GM21367 (cell line): ENCODE measurements at regions not wholly inside any gene's neighbourhood (a gene's known extent, or its start where the extent isn't known, plus 50 kb on each side); places are given as distances from the start of the nearest gene placed in this dataset.

ENCODE experiments used
- ATAC-seq: cut with Tn5 transposase; IDR thresholded peaks from one replicate; pipeline ENCODE4 v1.9.1; 2021; ENCODE audit not compliant: unreplicated experiment

DNA sequence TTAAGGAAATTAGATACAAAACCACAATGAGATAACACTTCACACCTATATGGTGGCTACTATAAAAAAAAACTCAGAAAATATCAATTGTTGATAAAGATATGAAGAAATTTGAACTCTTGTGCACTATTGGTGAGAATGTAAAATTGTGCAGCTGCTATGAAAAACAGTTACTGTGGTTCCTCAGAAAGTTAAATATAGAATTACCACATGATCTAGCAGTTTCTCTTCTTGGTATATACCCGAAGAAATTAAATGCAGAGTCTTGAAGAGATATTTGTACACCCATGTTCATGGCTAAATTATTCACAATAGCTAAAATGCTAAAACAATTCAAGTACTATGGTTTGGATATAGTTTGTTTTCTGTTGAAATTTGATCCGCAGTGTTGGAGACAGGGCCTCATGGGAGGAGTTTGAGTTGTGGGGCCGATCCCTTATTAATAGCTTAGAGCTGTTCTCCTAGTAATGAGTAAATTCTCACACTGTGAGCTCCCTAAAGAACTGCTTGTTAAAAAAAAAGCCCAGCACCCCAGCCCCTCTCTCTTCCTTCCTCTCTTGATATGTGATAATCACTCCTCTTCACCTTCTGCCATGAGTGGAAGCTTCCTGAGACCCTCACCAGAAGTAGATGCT is 1412.1 kb downstream of the PLA2G4A start:
- ATAC-seq: no peak

DNA sequence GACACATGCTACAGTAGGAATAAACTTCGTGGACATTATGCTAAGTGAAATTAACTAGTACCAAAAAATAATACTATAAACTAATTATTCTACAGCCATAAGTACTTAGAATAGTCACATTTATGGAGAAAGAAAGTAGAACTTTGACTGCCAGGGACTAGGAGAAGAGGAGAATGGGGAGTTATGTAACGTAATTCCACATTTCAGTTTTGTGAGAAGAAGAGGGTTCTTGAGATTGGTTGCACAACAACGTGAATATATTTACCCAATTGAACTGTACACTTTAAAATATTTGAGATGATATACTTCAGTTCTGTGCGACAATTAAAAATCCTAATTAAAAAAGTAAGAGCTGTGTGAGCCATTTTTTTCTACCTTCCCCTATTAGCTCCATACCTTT is 1412.9 kb downstream of the PLA2G4A start:
- ATAC-seq: no peak

DNA sequence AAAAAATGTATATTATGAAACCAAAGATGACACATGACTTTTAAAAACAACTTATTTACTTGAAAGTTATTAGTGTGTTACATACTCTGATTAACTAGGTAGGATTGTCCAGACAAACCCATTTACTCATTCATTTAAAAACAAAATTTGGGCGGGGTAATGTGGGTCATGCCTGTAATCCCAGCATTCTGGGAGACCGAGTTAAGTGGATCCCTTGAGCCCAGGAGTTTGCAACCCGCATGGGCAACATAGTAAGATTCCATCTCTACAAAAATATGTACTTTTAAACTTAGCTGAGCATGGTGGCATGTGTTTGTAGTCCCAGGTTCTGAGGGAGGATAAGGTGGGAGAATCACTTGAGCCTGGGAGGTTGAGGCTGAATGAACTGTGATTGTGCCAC is 1414.7 kb downstream of the PLA2G4A start:
- ATAC-seq: no peak

DNA sequence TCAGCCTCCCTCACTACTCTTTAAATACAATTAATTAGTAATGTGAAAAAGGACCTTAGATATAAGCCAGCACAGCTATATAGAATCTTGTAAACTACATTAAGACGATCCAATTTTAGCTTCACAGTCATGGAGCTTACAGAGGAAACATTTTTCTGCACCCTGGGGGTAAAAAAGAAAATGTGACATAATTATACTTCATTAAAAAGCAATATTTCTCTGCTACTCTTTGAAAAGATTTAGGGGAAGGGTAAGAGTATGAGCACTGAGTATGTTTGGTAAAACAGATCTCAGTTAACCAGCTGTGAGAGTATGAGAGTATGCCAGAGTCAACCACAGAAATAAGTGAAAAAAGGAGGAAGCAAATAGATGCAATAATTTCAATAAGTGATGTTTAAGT is 1415.9 kb downstream of the PLA2G4A start:
- no peak for ATAC-seq

DNA sequence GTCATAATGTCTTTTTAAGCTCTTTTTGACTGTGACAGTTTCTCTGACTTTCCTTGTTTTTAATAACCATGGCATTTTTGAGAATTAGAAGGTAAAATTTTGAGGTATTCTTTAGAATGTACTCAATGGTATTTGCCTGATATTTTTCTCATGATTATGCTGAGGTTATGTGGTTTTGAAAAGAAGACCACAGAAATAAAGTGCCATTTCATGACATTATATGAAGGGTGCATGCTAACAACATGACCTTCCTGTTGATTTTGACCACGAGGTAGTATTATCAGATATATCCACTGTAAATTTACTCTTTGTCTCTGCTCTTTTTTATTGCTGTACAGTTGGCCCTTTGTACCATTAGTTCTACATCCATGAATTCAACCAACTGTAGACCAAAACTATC is 1418.5 kb downstream of the PLA2G4A start:
- no peak for ATAC-seq

DNA sequence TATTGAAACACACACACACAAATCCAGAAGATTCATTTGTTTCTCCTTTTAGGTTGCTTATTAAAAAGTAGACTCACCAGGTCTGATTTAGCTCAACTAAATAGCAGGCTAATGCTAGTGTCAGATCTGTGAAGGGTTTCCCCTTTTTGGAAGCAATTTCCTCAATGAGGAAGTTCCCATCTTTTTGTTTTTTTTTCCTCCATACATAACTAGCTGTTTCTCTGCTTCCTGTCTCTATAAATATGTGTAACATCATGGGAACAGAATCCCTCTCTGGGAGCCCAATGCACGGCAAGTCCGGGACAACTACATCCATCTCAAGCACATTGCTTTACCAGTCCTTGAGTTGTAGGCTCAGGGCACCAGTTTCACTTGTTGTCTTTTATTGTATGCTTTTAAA is 1421.1 kb downstream of the PLA2G4A start:
- ATAC-seq: no peak

DNA sequence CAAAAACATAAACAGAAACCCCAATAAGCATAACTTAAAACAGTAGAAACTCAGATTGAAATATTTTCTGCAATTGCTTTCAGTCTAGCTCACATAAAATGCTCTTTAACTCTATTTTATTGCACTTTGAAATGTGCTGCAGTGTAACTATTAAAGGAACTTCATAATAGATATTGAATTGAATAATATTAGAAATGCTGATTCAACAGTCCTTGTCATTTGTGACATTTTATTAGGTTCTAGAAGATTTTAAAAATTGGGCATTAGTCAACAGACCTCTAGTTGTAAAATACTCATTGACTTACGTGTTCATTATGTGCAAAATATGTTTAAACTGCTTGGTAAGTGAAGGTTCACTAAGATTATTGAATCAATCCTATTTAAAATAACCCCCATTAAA is 1422.3 kb downstream of the PLA2G4A start:
- ATAC-seq: no peak

DNA sequence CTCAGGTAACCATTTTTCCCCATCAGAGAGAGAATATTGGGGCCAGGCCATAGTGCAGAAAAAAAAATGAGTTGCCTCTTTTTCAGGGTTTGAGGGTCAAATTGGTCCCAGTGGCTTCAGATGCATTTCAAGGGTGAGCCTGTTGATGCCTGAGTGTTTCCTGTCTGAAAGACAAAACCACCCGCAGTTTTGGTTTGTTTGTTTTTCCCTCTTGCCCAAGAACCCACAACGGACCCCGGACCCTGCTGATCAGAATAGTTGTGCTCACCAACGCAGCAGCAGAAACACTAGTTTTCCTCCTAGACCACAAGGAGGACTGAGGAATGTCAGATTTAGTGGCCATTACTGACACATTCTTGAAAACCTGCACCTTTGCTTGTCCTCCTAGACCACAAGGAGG is 1433.1 kb downstream of the PLA2G4A start:
- ATAC-seq: no peak

DNA sequence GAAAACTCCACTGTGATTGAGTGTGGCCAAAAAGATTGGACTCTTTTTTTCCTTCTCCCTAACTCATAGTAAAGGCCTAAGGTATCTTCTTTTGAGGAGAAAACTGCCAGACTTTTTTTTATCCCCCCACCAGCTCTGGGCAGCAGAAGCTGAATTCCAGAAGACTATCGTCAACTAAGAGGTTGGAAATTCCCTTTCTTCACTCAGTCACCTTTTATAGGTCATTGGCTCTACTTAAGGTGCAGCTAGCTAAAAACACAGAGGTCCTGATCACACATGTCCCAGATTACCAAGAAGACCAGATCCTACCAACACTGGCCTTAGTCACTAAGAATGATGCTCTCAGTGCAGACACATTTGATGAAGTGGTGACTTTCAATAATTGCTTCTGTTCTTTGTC is 1441.2 kb downstream of the PLA2G4A start:
- ATAC-seq: no peak

DNA sequence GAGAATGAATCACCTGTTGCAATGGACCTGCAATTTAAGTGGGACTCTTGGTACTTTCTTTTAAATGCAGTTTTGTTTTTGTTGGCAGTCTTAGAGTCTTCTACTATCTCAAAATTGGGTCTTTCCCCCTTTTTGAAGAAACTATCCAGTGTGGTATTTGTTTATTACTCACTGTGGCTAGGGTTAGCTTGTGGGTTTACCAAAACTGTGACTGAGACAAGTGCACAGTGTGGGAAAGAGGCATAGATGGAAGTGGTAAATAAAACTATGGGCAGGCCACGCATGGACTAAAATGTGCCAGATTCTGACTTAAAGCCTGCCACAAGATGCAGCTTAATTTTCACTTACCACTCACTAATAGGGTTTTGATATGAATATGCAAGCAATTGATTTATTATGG is 1441.7 kb downstream of the PLA2G4A start:
- no peak for ATAC-seq

DNA sequence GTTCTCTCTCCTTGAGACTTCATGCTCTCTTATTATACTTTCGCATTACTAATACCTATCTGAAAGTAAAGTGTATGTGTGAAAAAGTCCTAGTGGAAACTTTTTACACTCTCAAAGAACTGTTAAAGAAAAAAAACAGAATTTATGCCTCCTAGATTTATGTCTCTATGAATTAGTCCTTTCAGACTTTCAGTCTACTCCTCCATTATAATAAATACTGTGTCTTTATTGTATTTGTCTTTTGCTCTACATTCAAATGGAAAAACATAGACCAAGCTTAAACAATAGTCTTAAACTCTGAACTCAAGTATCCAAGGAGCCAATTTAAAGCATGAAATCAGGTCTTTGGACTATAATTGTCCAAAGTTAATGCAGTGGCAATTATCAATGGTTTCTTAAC is 1449.0 kb downstream of the PLA2G4A start:
- ATAC-seq: no peak

DNA sequence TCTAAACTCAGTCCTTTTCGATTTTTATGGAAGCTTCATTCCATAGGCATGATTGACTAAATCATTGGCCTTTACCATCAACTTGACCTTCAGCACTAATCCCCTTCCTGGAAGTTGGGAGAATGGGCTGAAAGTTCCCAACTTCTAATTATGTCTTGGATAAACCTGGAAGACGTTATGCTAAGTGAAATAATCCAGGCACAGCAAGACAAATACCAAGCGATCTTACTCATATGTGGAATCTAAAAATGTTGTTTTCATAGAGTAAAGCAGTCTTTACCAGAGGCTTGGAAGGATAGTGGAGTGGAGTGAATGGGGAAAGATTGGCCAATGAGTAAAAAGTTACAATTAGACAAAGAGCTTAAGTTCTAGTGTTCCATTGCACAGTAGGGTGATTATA is 1453.2 kb downstream of the PLA2G4A start:
- ATAC-seq: no peak

DNA sequence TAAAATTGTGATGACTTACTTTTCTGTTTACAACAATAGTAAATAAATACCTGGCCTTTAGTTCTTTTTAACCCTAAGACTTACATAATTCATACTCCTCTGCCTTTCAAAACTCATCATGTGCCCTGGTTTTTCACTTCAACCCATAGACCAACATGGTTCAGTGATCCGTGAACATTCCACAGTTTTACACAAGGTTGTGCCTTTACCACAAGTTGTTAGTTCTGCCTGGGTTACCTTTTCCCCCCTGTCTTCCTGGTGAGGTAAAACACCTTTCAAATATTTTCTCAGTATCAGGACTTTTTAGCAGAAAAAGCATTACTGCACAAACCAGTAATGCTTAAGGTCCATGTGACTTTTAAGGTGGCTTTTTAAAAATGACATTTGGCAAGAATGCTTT is 1466.4 kb downstream of the PLA2G4A start:
- no peak for ATAC-seq

DNA sequence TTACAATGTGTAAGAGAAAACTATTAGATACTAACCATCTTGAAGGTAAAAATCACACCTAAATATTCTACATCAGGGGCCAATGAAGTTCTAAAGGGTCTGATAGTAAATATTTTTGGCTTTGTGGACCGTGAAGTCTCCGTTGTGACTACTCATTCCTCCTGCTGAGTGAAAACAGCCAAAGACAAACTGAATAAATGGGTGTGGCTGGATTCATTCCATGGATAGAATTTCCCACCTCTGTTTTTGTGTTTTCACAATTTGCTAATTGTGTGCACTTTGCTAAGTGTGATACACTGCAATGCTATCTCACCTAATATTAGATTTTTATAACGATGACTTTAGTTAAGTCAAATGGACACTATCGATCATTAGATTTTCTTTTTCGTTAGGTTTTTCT is 1474.0 kb downstream of the PLA2G4A start:
- ATAC-seq: no peak

DNA sequence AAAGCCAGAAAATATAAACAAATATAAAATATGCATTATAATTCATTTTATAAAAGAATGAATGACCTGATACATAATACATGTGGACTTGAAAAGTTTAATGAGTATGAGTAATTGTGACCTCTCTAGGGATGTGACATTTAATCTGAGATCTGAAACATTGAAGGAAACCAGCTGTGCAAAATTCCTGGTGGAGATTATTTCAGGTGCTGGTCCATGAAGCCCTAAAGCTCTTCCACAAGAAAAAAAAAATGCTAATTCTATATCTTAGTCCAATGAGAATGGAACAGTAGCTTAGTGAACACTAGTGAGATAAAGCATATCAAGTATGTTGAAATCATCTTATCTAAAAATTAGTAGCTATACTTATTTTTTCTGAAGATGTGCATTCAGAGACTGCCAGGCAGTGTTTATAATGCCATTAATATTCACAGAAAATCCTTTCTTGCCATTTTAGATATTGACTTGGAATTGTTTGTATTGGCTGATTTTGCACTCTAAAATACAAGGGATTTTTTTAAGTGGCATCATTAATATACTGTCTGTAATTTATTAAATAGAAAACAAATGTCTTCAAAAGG is 1485.9 kb downstream of the PLA2G4A start:
- ATAC-seq: no peak

DNA sequence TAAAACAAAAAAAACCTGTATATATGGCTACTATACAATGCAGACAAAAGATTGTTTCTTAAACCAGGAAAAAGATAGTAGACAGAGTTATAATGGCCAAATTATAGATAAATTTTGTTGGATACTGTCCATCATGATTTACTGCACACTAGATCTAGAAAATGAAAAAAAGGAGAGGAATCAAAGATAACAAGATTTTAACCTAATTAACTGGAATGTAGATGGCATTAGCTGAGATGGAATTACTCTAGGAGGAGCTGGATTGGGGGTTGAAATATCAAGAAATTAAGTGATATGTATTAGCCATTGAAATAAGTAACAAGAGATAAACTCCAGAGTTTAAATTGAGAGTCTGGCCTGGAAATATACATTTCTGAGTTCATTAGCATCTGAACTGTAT is 1489.1 kb downstream of the PLA2G4A start:
- ATAC-seq: no peak

DNA sequence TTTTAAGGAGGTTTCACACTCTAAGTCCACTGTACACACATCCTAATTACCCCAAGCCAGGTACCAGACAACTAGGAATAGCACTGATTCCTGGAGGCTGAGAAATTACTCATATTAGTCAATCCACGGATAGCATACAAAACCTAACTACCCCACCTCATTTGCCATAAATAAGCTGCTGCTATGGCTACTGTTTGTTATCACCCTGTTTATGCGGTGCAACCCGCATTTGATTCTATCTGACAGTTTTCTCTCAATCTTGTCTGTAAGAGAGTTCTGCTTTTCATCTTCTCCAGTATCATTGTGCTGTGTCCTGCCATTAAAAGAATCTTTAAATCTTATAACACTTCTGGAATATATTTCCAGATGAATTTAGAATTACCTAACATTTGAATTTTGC is 1496.5 kb downstream of the PLA2G4A start:
- no peak for ATAC-seq

DNA sequence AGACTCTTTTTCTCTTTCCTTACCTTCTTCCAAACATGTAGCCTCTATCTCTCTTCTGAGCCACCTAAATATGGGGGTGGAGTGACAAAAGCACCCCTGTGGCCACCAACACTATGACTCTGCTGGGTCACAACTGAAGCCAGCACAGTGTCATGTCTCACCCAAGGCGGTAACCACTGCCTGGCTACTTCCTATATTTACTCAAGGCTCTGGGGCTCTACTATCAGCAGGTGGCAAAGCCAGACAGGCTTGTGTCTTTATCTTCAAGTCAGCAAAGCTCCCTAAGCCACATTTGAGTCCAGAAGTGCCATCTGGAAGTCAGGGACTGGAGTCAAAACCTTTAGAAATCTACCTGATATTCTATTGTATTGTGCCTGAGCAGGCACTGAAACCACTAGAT is 1515.2 kb downstream of the PLA2G4A start:
- no peak for ATAC-seq

DNA sequence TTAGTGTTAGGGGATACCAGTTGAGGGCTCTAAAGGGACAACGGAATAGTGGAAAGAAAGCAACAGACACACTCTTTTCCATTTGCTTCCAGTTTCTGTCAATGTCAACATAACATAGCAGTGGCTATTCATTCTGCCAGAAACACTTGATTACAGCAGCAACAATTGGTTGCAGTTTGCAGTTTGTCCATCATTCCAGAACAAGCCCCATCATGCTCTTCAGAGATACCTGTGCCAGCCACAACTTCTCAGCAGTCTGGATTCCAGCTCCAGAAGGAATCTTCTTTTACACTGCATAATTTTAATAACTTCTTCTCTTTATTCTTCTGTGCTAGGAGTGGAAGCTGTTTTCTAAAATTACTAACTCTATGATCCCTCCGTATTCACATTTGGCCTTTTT is 1521.4 kb downstream of the PLA2G4A start:
- no peak for ATAC-seq

DNA sequence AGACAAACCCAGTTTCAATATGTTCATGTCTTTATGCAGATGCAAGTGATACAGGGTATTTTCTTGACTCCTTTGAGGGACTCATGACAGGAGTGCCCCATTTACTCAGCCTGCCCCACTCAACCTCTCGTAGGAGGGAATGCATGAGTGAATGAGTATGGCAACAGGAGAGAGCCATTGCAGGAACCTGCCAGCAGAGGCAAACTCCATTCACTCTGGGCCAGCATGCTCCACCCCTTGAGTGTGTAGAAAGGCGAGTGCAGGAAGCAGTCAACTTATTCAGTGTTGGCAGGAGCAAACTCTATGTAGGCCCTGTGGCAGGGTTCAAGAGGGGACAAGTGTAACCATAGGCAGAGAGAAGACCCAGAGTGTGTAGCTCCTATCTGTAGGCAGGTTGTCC is 1526.3 kb downstream of the PLA2G4A start:
- no peak for ATAC-seq

DNA sequence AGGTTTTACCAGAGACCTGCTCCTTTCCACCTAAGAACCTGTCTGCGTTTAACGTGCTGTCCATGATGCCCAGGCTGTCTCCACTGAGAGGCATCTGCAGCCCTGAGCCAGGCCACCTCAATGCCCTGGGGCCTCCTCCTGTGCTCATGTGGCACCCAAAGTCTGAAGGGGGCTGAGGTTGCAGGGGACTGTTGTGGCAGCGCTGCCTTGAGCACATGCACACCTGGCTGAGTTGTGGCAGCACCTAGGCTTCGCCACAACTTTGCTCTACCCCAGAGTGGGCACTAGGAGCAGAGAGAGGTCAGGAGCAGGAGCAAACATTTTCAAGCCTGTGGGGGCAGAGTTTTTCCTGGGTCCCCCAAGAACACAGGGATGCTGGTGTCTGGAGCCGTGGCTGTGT is 1527.1 kb downstream of the PLA2G4A start:
- no peak for ATAC-seq

DNA sequence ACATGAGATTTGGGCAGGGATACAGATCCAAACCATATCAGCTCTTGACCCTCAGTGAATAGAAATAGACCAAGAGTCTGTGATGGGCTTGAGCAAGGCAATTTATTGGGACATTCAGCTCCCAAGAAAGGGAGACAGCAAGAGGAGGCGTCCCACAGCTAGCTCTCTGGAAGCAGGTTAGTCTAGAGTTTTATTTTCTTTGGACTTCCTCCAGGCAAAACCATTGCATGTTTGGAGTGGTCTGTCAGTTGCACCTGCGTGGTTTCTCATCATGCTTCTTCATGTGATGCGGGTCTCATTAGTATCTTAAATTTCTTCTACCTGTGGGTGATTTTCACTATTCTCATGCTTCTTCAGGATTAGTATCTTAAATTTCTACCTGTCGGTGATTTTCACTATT is 1530.6 kb downstream of the PLA2G4A start:
- no peak for ATAC-seq

DNA sequence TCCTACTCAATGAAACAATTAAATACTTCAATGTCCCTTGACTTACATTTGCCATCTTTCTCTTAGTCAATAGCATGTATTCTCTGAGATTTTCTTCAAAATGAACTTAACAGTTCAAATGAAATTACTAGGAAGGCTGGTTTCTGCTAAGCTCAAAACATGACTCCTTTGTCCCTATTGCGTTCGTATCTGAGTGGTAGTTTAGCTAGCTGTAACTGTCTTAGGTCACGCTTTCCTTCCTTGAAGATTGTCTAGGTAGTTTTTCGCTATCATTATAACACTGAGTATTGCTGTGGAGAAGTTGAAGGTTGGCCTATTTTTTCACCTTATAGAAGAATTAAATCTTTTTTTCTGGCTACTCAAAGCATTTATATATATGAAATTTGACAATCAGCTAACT is 1535.2 kb downstream of the PLA2G4A start:
- no peak for ATAC-seq
